DMS79 treated with DMSO at 0.1 percent for 48 hours (cell line): ENCODE measurements at regions not wholly inside any gene's neighbourhood (a gene's known extent, or its start where the extent isn't known, plus 50 kb on each side); places are given as distances from the start of the nearest gene placed in this dataset.

Experiments used
- DNase-seq: peaks from one replicate; lab custom pipeline; 2025; lab: John Stamatoyannopoulos, UW

GRCh38 chr4:111717921-111718320 lies 427.3 kb upstream of the FAM241A start:
- no peak for DNase-seq

- DNase-seq = no peak
These were observed 426.3 kb upstream of the FAM241A start for GRCh38 chr4:111718763-111719559.

GRCh38 chr4:111720866-111721265 lies 424.4 kb upstream of the FAM241A start:
- no peak for DNase-seq

- no peak for DNase-seq
These were observed 423.0 kb upstream of the FAM241A start for GRCh38 chr4:111722213-111722720.

DNA sequence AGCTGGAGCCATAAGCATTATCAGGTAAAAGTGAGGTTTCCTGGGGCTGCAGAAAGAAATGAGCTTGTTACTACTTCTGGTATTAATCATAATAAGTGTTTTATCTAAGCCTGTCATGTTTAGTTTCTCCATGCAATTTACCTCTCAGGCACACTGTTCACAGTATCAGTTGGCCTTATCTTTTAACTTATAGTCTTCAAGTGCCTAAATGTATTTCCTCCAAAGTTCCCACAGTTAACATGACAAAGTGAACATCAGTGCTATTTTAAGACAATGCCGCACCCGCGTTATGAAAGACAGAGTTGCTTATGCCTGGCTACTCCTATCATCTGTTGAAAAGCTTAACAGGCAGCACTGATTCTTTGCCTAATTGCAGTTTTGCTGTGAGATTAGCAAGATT lies 408.7 kb upstream of the FAM241A start:
- DNase-seq = no peak

GRCh38 chr4:111744847-111745246 lies 400.4 kb upstream of the FAM241A start:
- DNase-seq = no peak

DNA sequence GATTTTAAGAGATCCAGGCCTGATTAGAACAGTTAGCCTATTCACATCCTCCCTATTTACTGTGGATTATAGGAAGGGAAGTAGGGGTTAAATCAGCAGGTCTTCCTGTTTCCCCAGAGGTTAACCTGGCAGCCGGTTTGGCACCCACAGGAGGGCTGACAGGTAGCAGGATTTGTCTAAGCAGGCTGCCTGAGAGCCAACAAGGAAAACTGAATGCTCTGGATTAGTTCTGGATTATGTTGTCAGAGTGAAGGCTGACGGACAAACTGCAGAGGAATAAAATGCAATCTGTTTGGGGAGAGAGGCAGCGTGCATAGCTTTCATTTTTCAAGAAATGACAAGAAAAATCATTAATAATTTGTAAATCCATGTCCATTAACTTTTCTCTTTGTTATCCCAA lies 397.1 kb upstream of the FAM241A start:
- DNase-seq = no peak

GRCh38 chr4:111754003-111754402 lies 391.3 kb upstream of the FAM241A start:
- no peak for DNase-seq

- no peak for DNase-seq
These were observed 389.7 kb upstream of the FAM241A start for GRCh38 chr4:111755571-111755970.

- no peak for DNase-seq
These were observed 383.7 kb upstream of the FAM241A start for GRCh38 chr4:111761531-111761930.

- DNase-seq = no peak
These were observed 374.7 kb upstream of the FAM241A start for GRCh38 chr4:111770514-111770913.

GRCh38 chr4:111773858-111774257 lies 371.4 kb upstream of the FAM241A start:
- DNase-seq = peak; percentile 8

DNA sequence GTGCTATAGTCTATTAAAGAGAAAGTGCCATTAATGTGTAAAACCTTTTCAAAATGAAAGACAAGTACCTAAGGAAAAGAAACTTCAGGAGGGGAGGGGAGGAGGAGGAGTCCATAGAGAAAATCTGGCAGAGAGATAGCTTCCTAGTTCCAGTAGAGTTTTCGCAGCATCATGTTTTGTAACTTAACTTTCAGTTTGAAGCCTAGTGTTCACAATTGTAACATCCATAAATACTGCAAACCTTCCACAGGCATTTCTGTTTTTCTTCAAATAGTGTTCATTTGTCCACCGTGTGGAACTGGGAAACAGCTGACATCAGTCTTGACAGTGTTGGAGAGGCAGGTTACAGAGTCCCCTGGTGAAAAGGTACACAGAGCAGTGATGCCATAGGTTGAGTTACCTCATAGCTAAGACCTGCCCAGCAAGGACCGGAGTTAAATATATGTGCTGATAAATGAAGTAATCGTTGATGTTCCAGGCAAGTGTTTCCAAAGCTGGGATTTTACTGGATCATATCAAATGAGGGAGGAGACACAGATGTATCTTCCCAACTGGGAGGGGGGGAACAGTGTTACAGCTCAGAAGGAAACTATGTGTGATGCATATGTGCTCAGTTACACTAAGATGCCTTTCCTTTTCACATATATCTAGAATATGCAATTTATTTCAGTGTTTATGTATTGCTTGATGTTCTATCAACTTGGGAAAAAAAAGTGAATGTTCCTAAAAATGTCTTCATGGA lies 369.5 kb upstream of the FAM241A start:
- no peak for DNase-seq

DNA sequence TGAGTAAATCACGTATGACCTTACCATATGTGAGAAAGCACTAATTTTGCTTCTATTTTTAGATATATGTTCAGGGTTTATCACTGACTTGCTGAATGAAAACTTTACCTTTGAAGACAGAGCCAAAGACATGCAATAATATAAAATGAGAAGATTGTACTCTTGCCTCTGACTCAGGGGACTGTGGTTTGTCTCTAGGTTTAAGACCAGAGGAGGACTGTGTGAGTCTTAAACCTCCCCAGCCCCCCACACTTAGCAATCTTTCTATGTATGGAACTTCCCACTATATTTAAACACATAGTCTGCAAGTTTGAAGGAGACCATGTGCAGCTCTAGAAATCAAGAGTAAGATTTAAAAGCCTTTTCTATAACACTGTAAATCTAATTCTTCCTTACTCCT lies 368.7 kb upstream of the FAM241A start:
- no peak for DNase-seq

DNA sequence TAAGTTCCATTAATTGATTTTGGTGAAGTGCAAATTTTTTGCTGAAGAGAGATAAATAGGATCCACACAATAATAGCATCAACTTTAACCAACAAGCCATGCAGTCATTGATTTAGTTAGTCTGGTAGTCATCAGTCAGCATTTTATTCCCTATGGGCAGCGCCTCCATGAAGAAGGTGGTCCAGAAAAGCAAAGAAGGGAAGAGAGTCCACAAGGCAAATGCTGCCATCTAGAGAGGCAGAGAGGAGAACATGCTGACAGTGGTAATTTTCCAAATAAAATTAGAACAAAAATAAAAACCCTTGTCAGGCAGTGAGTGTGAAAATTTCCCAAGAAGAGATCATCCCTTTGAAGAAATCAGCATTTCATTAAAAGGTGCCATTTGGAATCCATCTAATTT lies 366.7 kb upstream of the FAM241A start:
- DNase-seq = no peak

DNA sequence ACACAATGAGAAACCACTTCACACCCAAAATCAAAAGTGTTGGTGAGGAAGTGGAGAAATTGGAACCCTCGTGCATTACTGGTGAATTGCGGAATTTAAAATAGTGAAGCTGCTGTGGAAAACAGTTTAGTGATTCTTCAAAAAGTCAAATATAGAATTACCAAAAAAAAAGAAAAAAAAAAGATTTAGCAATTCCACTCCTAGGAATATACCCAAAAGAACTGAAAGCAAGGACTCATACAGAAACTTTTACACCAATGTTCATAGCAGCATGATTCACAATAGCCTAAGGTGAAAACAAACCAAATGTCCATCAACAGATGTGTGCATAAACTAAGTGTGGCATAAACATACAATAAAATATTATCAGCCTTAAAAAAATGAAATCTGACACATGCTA lies 364.3 kb upstream of the FAM241A start:
- no peak for DNase-seq

DNA sequence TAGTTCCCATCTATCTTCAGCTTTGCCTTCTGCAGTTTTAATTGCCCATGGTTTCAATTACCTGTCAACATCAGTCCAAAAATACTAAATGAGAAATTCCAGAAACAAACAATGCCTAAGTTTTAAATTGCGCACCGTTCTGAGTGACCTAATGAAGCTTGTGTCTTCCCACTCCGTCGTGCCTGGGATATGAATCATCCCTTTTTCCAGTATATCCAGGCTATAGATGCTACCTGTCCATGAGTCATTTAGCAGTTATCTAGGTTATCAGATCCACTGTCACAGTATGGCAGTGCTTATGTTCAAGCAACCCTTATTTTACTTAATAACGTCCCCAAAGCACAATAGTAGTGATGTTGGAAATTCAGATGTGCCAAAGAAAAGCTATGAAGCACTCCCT lies 363.6 kb upstream of the FAM241A start:
- no peak for DNase-seq

GRCh38 chr4:111788099-111788498 lies 357.2 kb upstream of the FAM241A start:
- DNase-seq = no peak

- no peak for DNase-seq
These were observed 355.2 kb upstream of the FAM241A start for GRCh38 chr4:111789901-111790640.

DNA sequence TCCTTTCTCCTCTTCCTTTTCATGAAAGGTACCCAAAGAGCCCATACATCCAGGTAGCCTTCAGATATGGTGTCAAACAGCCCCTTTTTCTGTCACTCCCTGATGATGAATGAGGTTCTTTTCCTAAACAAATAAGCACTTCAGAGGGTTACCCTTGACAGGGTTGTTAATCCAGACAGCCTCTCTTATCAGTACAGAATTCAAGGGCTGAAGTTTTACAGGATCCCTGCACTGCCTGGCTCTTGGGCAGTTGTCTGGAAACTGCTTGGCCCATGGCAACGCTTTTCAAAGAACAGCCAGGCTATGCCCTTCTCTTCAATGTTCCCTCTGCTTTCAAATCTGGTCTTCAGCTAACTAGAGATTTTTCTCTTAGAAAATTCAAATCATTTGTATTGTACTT lies 352.6 kb upstream of the FAM241A start:
- DNase-seq = no peak

DNA sequence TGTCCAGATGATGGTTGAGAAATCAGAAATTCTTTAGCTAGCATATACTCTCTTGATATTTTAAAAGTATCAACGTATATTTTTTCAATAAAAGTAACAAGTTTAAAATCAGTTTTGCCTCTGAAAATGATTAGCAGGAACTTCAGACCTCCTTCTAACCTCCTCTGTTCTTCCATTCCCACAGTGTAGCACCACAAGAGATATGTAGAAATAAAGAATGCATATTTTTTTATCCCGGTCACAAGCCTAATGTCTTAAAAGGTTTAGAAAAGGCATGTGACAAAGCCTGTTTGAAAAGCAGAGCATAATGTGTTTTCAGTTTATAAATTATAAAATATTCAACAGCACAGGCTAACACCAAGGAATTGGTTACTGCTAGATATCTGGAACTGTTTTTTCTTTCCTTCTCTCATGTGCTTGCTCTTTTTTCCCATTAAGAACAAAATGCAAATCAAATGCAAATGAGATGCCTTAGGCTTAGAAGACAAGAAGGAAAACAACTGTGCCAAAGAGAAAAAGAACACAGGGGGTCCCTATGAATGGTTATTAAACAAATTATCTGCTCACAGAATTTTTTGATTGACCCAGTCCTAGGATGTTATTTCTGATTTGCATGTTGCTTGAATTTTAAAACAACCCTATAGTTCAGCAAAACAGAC lies 351.7 kb upstream of the FAM241A start:
- no peak for DNase-seq
